HG03095 (cell line): ENCODE measurements at regions not wholly inside any gene's neighbourhood (a gene's known extent, or its start where the extent isn't known, plus 50 kb on each side); places are given as distances from the start of the nearest gene placed in this dataset.
"Not testable (repeated sequence)": the region's sequence is repeated elsewhere in the genome, so short reads cannot be mapped to it uniquely, and the experiment has no call there.

ENCODE experiments used
- ATAC-seq: cut with Tn5 transposase; IDR thresholded peaks from one replicate; pipeline ENCODE4 v1.9.1; 2021; ENCODE audit warnings: moderate library complexity; ENCODE audit not compliant: unreplicated experiment

DNA sequence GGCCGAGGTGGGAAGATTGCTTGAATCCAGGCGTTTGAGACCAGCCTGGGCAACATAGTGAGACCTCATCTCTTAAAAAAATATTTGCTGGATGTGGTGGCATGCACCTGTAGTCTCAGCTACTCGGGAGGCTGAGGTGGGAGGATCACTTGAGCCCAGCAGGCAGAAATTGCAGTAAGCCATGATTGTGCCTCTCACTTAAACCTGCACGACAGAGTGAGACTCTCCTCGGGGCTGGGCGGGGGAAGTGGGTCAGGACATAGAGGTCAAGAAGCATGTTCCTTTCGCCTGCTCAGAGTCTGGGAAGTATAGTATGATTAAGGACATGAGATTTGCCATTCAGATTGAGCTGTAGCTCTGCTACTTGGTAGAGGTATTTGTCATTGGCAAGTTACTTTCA lies 52.3 kb downstream of the SEPTIN7 start:
- not testable (repeated sequence) for ATAC-seq

DNA sequence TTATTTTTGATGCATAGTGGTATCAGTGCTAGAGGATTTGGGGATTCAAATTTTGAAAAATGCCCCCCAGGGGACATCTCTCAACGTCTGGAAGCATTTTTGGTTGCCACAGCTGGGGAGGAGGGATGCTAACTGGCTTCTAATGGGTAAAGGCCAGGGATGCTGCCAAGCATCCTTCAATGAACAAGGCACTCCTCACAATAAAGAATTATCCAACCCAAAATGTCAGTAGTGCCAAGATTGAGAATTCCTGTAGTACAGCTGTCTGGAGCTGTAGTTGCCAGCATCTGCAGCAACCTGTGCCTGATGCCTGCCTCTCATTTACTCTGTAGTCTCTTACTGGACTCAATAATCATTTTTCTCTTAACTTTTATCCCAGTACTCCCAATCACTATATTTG lies 53.5 kb downstream of the SEPTIN7 start:
- ATAC-seq = no peak

DNA sequence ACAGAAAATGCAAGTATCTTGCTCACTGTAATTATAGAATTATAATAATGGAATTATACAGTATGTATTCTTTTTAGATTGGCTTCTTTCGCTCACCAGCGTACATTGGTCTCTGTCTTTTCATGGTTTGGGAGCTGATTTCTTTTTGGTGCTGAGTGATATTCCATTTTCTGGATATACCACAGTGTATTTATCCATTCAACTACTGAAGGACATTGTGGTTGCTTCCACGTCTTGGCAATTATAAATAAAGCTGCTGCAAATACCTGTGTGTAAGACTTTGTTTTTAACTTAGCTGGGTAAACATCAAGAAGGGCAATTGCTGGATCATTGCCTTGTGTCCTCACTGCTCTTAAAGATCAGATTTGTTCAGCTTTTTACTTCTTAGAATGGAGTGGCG lies 55.3 kb downstream of the SEPTIN7 start:
- ATAC-seq = no peak

DNA sequence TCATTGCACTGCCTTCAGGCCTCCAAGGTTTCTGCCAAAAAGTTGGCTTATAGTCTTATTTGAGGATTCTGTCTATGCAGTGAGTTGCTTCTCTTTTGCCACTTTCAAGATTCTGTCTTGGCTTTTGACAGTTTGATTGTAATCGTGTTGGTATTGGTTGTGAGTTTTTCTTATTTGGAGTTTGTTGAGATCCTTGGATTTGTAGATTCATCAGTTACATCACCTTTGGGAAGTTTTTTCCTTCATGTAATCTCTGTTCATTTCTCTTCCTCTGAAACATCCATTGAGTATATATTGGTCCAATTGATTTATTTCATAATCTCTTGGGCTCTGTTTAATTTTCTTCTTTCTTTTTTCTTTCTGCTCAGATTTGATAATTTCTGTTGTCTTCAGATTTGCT lies 59.8 kb downstream of the SEPTIN7 start:
- no peak for ATAC-seq

DNA sequence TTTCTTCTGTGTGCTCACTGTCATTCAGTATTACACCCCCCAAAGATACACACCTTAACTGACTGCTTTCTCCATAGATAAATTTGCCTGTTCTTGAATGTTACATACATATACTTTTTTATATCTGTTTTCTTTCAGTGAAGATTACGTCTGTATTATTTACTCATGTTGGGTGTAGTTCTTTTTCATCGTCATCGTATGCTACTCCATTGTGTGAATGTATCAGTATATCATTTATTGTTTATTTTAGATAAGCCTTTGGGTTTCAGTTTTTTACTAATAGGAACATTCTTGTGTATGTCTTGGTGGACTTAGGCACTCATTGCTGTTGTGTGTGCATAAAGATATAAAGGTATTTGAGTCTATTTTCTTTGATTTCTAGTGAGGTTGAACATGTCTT lies 64.4 kb downstream of the SEPTIN7 start:
- ATAC-seq = no peak

DNA sequence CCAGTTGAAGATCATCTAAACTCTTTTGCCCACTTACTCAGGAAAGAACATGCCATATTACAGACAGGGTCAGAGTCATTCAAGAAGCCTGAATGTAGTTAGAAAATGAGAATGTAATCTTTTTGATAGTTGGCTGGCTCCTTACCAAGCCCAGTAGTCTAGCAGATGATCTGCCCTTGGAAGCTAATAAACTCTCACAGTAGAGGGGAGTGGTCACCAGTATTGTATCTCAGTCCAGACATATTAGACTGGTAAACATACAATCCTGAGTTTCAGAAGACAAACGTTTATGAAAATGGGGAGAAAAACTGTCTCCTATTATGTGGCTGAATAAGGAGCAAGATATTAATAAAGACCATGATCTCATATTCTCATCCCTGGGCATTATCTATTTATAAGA lies 65.3 kb downstream of the SEPTIN7 start:
- ATAC-seq = no peak

DNA sequence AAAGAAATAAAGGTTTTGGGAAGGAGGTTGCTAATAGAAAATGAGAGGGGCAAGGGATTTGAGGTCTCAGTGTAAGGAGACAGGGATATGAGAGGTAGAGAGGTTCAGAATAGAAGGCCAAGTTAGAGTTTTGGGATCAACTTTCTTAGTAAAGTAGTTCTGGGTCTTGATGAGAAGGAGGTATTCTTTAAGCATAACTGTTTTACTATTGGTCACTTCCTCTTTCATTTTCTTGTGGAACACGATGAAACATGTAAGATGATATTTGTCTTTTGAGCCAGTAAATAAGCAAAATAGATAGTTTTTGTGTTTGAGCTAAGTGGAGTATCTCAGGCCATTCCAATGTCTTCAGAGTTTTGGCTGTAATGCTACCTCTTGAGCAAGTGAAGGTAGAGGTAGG lies 68.3 kb downstream of the SEPTIN7 start:
- ATAC-seq = not testable (repeated sequence)

DNA sequence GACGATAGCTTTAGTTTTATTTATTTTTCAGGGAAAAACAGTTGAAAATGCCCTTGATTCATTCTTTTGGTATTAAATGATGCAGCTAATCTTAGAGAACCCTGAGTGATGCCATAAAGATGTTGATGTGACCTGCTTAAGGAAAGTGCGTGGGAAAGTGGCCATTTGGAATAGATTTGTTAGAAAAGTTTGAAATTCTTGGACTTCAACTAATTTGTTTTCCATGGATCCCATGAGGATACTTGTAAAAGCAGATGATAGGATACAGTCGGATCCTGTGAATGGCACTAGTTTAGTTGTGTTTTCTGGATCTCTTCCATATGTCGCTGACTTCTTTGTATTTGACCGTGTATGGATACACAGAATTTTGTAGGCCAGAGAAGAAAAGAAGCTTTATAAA lies 69.0 kb downstream of the SEPTIN7 start:
- no peak for ATAC-seq

DNA sequence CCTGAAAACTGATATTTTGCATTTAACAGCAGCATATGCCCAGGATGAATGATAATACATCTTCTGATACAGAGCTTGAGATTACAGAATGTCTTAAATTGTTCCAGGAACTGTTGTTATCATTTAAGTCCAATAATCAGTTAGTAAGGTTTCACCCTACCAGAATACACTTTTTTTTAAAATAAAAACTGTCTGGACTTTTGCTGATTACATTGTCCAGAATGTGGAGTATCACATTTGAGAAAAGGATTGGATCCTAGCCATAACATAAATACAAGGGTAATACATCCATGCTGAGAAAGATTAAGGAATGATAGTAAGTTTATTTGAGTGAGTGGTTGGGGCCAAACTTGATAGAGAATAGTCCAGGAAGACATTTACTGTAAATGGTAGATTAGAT lies 71.0 kb downstream of the SEPTIN7 start:
- ATAC-seq = no peak

DNA sequence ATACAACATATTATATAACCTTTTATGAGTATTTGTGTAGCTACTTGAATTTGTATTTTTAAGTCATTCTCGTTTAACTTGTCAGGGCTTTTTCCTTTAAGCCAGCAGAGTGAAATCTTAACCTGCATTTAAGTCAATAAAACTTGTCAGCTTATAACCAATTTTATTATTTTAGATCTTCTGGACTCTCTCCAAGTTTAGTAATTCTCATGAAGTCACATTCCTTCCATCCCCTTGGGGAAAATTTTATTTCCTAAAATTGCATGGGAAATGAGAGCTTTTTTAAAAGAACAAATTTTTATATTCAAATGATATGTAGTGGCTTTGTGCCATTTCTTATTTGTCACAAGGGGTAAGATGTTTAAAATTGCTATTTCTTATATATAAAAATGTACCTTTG lies 74.0 kb downstream of the SEPTIN7 start:
- ATAC-seq = no peak

DNA sequence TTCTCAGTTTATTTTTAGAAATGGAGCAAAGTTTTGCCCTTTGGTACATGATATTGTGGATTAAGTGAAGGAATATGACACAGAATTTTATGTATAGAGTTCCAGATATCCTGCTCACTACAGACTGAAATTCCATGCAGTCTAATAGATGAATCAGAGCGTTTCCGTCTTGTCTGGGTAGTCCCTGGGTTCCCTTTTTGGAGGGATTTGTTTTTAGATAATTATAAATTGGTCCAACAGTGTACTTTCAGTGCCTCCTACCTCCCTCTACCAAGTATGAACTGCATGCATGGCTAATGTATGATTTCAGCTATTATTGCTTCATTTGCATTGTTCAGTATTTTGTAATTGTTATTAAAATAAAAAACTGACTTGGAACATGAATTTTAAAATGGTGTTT lies 74.4 kb downstream of the SEPTIN7 start:
- ATAC-seq = no peak

DNA sequence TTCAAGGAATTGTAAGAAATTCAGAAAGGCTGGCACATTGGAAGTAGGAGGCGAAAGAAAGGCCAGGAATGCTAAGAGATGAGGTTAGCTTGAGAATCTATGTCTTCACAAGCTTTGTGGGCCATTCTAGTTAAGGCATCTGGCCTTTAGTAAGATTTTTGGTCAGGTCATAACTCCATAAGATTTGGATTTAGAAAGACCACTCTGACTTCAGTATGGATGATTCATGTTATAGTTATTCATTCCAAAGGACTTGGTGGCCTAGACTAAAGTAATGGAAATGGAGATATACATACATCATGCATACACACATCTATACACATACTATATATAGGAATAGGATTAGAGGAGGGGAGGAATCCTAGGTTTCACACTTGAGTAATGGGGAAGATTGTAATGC lies 77.5 kb downstream of the SEPTIN7 start:
- no peak for ATAC-seq

DNA sequence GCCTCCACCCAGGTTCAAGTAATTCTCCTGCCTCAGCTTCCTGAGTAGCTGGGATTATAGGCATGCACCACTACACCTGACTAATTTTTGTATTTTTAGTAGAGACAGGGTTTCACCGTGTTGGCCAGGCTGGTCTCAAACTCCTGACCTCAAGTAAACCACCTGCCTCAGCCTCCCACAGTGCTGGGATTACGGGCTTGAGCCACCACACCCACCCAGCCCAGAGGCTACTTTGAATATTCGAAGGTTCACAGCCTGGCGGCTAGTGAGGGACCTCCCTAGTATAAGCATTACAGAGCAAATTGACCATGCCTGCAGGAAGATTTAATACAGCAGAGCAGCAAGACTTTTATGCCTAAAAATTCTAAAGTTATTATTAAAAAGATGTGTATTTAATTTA lies 86.6 kb downstream of the SEPTIN7 start:
- ATAC-seq = not testable (repeated sequence)

DNA sequence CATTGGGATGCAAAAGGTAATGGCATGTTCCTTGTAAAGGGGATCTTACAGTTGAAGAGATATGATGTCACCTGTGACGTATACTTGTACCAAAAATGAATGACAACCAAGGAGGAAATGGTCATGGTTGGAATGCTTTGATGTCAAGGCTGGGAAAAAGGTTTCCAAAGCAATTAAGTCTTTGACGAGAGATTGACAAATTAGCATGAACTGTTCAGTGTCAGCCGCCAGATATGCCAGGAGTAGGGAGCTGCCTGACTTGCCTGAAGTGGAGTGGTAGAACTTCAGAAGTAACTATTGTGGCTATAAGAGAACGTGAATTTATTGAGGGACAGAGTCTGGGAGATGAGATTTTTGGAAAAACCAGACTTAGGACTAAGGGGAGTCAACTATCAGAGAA lies 88.1 kb downstream of the SEPTIN7 start:
- ATAC-seq = no peak

DNA sequence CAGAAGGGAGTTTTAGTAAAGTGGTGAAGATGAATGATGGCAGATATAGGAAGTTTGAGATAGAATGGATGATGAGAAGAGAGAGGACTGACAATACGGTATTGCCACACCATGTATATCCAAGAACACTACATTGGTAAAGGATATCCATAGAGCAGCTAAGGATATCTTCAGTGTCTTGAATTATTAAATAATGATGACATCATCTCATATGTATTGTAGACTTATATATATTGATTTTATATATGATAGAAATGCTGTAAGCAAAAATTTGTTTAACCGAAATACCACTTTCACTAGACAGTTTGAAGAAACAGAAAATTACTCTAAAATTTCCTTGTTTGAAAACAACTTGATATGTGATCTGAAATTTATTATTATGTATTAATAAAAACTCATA lies 89.0 kb downstream of the SEPTIN7 start:
- no peak for ATAC-seq

DNA sequence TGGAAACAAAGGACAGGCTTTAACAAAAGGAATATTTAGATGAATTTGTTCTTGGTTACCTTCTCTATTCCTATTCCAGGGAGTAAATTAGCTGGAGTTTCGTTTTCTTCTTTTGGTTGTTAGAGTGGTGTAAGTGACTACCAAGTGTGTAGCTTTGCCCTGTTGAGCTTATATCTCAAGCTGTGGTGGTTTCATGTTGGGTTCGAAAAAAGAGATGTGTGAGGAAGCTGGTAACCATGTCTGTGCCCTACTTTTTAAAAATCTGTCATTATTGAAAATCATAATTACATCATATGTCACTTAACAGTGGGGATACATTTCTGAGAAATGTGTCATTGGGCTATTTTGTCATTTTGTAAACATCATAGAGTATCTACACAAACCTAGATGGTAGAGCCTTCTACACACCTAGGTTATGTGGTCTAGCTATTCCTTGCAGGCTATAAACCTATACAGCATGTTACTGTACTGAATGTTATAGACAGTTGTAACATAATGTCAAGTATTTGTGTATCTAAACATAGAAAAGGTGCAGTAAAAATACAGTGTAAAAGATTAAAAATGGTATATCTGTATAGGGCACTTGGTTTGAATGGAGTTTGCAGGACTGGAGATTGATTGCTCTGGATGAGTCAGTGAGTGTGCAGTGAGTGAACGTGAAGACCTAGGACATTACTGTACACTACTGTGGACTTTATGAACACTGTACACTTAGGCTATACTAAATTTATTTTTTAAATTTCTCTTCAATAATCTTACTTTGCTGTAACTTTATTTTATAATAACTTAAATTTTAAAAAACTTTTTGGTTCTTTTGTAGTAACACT lies 90.4 kb downstream of the SEPTIN7 start:
- ATAC-seq = no peak

DNA sequence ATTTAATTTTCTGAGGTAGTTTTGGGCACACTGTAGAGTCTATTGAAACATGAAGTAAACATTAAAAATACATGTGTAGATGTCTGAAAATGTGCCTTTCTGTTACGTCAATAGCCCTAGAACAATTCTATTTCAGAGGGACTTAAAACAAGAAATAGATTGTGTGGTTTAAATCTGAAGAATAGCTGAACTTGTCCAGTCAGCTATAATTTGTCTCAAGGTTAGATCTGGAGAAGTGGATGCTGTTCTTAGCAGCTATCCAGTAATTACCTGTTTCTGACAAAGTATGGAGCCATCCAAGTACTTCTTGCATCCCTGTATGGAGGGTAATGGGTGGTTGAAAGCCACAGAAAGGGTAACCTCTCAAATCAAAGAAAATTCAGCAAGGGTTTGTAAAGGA lies 92.8 kb downstream of the SEPTIN7 start:
- no peak for ATAC-seq

DNA sequence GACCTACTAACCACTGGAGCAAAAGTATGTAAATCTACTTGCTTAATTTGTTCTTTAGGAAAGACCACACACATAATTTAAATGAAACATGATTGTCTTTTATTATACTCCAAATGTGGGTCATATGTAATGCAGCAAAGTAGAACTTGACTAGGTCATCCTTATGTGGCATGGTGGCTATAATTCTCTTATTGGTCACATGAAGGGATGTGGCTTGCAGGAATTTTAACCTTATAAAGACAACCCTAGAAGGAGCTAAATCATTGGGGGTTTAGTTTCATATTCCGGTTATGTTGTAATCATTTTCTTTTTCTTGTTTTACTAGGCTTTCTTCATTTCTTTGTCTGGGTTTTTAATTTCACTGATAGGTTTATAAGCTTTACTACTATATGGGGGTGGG lies 93.9 kb downstream of the SEPTIN7 start:
- no peak for ATAC-seq

DNA sequence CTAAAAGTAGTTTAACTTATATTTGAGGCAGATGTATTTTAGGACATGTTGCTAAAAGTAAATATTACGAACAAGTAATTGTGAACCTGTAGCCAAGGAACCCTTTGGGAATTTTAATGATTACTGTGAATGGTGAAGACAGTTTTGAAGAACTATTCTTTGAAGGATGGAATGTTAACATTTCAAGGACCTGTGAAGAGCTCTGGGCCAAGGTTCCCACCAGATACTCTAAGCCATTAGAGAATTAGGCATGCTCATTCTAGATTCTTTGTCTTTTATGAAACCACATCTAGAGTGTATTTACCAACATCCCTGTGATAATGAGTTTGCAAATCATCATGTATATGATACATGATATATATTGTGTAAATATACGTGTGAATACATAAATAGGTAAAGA lies 99.8 kb downstream of the SEPTIN7 start:
- no peak for ATAC-seq

DNA sequence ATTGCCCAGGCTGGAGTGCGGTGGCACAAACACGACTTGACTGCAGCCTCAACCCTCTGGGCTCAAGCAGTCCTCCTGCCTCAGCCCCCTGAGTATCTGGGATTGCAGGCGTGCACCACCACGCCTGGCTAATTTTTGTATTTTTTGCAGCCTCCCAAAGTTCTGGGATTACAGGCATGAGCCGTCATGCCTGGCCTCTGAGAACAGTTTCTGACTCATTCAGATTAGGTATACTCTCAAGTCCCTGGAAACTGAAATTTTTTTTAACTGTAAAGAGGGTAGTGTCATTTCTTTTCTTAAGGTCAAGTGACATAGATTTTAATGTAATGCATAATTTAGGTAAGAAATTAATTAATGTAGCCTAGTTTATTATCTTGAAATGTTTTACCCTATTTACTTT lies 104.7 kb downstream of the SEPTIN7 start:
- ATAC-seq = no peak

DNA sequence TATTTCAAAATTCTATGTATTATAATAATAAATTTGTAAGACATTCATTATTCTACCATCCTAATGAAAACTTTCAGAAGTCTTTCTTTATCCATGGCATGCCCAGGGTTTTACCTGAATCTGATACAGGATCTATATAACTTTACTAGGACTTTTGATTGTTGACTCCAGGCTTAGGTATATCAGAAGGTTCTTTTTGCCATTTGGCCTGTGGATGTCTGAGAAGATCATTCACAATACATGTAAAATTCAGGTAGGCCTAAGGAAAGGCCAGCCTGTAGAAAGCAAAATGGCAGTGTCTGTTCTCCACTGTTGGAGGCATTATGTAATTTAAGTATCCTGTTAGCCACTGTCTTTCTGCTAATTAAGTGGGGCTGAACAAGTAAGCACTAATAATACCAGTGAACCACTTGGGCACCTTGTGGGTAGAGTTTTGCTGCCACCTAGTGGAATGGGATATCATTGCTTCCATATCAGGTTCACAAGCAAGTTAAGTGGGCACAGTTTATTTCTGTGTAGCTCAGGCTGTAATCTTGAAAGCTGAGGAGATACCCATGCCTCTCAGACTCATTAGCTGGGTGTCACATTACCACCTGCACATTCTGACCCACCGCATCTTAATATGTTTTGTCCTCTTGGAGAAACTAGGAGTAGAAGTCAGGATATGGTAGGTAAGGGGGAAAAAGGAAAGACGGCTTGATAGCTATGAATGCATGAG lies 105.5 kb downstream of the SEPTIN7 start:
- ATAC-seq = peak; percentile 74
